ENCODE measurements at regions not wholly inside any gene's neighbourhood (a gene's known extent, or its start where the extent isn't known, plus 50 kb on each side); places are given as distances from the start of the nearest gene placed in this dataset.

GRCh38 chr22:44624689-44625420, 77.1 kb upstream of the PRR5 start (continued):
- TF ChIP-seq ARID4B (CRISPR knock-in tag; IDR thresholded peaks at IDR 0.05; ENCODE audit: borderline replicate concordance), result no peak

GRCh38 chr22:44623771-44624510, 78.1 kb upstream of the PRR5 start:
- peaks cover 2% of the 10 kb centered on the region; the same call in 1 of the 2 replicates for H3K4me1 Mint-ChIP-seq
- ATAC-seq (peak; percentile 55), DNase-seq (ENCODE audit: low spot score) (peak; percentile 59)
- ChIA-PET CTCF (interaction anchor here (0.5 to 5.2 kb wide), 23 partner anchors 25 to 631 kb away, joined by 3 to 44 read pairs (median 4); no protein-coding TSS in a partner anchor), POLR2A (no interaction called here)
- no peaks in the 10 kb centered on the region for H3K36me3 Mint-ChIP-seq
- no peak overlapping the region for H3K4me3 Mint-ChIP-seq
- 0 out of 2 replicates have a peak, but pooled peaks have one; percentile 20 for TF ChIP-seq CTCF (IDR thresholded peaks at IDR 0.05)
- TF ChIP-seq MLX (CRISPR knock-in tag; IDR thresholded peaks at IDR 0.05), result no peak
- peak; percentile 50; the same call in 1 of the 2 replicates for TF ChIP-seq ZNF423 (CRISPR knock-in tag; IDR thresholded peaks at IDR 0.05)
- peaks cover 70% of the 10 kb centered on the region for H3K27me3 Mint-ChIP-seq (ENCODE audit: low read depth)
- no peaks in the 10 kb centered on the region for H3K9me3 Mint-ChIP-seq
- no peak overlapping the region for H3K27ac Mint-ChIP-seq

GRCh38 chr22:44622679-44623078, 79.3 kb upstream of the PRR5 start:
- POLR2A ChIA-PET, result no interaction called here
- H3K4me3 Mint-ChIP-seq, result no peak overlapping the region
- H3K36me3 Mint-ChIP-seq, result no peaks in the 10 kb centered on the region
- H3K27me3 Mint-ChIP-seq (ENCODE audit: low read depth), result peaks cover 58% of the 10 kb centered on the region
- H3K4me1 Mint-ChIP-seq, result peaks cover 2% of the 10 kb centered on the region; the same call in 1 of the 2 replicates
- H3K9me3 Mint-ChIP-seq, result no peaks in the 10 kb centered on the region
- CTCF ChIA-PET, result interaction anchor here (1.1 to 1.5 kb wide), 2 partner anchors 36 to 629 kb away, joined by 4 read pairs; no protein-coding TSS in a partner anchor
- no peak for DNase-seq (ENCODE audit: low spot score)
- no peak for ATAC-seq
- no peak for TF ChIP-seq HMGA2 (CRISPR knock-in tag; IDR thresholded peaks at IDR 0.05)
- no peak for TF ChIP-seq FOXP1 (CRISPR knock-in tag; IDR thresholded peaks at IDR 0.05; ENCODE audit: borderline replicate concordance)
- no peak for TF ChIP-seq E2F4 (CRISPR knock-in tag; IDR thresholded peaks at IDR 0.05; ENCODE audit: borderline replicate concordance, low read depth)
- no peak for TF ChIP-seq SMAD4 (CRISPR knock-in tag; IDR thresholded peaks at IDR 0.05)
- TF ChIP-seq USF1 (CRISPR knock-in tag; IDR thresholded peaks at IDR 0.05), result no peak
- no peak overlapping the region for H3K27ac Mint-ChIP-seq

Measured in WTC11 (cell line).